ENCODE measurements at regions not wholly inside any gene's neighbourhood (a gene's known extent, or its start where the extent isn't known, plus 50 kb on each side); places are given as distances from the start of the nearest gene placed in this dataset.
"Not testable (repeated sequence)": the region's sequence is repeated elsewhere in the genome, so short reads cannot be mapped to it uniquely, and the experiment has no call there.

DNA sequence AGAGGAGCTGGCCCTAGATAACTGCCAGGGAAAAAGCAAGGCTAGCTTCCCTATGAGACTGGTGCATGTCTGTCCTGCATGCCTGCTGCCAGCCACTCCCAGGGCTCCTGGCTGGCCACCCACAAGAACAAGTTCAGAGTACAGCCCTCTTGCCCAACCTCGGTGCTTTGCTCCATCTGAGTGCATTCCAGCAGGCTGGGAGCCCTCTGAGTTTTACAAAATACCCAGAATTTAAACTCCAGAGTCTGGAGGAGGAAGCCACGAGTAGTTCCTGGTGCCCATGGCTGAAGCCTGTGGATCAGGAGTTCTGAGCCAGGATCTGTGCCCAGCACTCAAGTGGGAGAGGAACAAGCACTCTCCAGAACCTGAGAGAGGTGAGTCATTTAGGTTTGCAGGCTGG is 111.6 kb downstream of the MAGEE2 start:
- no peak for DNase-seq

DNA sequence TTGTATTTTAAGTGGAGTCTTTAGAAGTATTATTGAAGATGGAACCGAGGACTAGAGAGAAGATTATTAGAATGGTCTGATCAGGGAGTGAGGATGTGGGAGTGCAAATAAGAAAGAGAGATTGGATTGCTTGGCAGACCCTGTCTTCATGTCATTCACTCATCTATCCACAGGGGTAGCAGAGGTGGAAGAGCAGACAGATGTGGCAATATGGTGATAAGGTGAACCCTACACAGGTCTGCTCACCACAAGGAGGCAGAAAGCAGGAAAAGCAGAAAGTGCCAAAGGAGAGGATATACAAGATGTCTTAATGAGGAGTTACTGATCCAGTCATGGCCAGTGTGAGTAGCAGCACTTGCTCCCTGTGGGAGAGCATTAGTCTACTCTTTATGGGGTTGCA is 129.4 kb downstream of the MAGEE2 start:
- no peak for DNase-seq

DNA sequence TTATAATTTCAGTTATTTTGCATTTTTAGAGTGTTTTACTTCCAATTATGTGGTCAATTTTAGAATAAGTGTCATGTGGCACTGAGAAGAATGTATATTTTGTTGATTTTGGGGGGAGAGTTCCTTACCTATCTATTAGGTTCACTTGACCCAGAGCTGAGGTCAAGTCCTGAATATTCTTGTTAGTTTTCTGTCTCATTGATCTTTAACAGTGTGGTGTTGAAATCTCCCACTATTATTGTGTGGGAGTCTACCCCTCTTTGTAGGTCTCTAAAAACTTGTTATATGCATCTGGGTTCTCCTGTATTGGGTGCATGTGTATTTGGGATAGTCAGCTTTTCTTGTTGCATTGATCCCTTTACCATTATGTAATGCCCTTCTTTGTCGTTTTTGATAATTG is 127.0 kb upstream of the ZDHHC15 start:
- DNase-seq = no peak

DNA sequence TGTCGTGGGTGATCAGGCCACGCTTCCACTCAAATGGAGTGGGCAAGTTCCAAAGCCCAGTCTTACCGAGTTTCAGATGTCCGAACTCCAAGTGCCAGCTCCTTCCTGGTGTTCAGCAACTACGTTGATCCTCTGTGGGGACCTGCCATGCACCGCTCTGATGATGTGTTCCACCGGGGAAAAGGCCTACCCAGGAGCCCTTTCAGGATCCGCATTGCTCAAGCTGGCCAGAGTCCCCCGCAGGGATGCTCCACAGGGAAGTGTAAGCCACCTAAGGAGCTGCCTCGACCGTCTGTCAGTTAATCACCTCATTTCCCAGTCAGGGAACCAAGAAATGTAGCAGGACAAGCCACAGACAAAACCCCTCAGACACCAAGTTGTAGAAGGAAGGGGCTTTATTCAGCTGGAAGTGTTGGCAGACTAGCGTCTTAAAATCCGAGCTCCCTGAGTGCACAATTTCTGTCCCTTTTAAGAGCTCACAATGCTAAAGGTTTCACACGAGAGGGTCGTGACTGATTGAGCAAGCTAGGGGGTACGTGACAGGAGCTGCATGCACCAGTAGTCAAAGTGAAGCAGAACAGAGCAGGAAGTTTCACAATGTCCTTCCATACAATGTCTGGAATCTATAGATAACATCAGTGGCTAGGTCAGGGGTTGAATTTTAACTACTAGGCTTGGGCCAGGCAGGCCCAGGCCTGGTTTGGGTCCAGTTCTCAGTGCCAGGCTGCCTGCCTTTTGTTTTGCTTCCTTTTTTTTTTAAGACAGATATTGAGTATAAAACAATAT is 126.2 kb upstream of the ZDHHC15 start:
- no peak for DNase-seq

DNA sequence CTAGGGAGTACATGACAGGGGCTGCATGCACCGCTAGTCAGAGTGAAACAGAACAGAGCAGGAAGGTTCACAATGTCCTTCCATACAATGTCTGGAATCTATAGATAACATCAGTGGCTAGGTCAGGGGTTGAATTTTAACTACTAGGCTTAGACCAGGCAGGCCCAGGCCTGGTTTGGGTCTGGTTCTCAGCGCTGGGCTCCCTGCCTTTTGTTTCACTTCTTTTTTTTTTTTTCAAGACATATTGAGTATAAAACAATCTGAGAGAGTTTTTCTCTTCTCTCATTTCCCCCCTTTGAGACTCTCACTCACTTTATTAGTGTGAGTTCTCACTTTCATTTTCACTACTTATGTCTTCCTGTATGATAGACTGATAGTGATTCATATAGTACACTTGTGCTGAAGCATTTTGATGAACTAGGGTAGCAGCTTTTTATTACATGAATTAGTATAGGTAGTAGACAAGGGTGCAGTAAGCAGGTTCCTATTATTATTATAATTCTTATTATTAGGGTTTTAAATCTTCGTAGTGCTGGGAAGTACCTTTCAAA is 120.0 kb upstream of the ZDHHC15 start:
- no peak for DNase-seq

DNA sequence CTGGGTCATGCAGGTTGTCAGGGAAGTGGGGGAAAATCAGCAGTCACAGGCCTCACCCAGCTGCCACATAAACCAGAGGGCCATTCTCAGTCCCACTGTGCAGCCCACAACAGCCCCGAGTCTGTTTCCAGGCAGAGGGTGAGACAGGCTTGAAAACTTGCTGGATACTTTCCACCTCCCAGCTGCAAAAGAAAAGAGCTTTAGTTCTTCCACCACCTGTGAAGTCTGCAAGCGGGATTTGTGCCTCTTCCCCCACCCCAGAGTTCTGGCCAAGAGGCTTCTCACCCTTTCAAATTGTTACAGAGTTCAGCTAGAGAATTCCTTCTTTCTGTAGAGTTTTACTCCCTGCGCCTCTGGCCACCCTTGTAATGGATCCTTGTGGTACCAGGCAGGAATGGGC is 115.5 kb upstream of the ZDHHC15 start:
- DNase-seq = no peak

DNA sequence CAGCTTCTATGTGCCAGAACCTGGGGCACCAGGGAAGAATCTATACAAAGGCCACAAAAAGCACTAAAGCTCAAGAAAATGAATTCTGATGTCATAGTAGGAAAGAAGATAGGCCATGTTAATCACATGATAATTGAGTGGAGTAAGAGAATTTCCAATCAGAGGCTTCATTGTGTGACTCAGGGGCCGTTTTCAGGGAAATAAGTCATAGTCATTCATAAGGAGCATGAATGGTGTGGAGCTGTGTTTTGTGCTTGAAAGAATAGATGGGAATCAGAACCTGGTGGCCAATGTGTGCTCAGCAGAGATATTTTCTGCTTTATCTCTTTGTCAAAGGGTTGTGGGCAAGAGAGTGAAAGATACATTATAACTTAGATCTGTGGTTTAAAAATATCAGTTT is 102.4 kb upstream of the ZDHHC15 start:
- no peak for DNase-seq

DNA sequence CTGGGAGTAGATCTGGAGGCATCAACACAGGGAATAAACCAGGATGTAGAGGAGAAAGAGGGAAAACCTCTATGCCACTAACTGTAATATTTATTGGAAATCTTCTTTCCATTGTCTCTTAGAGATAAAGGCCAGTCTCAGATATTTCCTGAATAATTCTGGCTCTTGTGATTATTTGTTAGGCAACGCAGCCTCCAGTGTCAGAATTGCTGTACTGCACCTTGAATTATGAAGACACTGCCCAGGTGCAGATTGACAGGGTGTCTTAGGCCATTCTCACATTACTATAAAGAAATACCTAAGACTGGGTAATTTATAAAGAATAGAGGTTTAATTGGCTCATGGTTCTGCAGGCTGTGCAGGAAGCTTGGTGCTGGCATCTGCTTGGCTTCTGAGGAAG is 100.7 kb upstream of the ZDHHC15 start:
- no peak for DNase-seq

DNA sequence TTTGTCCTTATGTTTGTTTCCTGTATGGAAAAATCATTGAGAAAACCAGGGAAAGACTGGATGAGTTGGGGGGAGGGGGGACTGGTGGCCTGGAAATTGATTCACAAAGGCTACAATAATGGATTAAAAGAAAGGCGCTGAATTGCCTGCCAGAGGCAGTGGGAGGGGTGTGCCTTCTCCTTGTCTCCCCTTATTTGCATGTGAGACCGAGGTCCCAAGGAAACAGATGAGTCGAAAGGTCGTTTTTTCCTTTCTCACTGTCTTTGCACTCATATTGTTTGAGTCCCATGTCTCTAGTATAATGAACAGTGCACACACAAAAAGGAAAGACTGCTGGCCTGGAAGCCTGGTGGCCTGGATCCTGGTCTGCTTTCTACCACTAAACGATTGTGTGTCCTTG is 86.6 kb upstream of the ZDHHC15 start:
- DNase-seq = no peak

DNA sequence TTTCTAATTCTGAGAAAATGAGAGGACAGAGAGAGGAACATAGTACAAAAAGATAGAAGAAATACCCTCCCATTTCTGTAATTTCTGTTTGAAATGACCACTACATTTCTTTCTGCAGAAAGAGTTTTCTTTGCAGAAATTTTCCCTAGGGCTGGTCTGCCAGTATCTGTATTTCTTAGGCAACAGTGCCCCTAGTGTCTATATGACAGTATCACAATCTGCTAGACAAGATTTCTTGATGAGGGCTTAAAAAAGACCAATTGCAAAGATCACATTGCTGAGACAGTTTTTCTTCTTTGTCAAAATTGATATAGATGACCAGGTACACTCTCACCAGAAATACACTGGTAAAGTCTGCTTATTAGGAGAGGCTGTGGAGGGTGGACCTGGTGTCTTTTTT is 81.0 kb upstream of the ZDHHC15 start:
- peak in 3 of 6 experiments; percentile 3 to 42 (median 19) for DNase-seq

DNA sequence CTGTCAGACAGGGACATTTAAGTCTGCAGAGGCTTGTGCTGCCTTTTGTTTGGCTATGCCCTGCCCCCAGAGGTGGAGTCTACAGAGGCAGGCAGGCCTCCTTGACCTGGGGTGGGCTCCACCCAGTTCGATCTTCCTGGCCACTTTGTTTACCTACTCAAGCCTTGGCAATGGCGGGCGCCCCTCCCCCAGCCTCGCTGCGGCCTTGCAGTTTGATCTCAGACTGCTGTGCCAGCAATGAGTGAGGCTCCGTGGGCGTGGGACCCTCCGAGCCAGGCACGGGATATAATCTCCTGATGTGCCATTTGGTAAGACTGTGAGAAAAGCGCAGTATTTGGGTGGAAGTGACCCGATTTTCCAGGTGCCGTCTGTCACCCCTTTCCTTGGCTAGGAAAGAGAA is 79.2 kb upstream of the ZDHHC15 start:
- not testable (repeated sequence) for DNase-seq

DNA sequence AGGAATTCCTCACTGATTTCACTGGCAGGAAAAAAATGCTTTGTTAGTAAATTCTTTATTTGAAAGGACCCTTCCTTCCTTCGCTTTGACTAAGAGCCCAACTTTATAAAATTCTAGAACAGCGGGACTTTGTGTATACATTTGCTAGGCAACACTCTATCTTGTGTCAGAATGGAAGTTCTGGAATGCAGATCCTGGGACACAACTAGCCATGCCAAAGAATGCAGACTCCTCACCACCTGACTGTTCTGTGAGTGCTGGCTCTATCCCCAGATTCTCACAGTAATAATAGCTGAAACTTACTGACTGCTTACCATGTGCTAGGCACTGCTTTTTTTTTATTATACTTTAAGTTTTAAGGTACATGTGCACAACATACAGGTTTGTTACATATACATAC is 73.3 kb upstream of the ZDHHC15 start:
- no peak for DNase-seq

DNA sequence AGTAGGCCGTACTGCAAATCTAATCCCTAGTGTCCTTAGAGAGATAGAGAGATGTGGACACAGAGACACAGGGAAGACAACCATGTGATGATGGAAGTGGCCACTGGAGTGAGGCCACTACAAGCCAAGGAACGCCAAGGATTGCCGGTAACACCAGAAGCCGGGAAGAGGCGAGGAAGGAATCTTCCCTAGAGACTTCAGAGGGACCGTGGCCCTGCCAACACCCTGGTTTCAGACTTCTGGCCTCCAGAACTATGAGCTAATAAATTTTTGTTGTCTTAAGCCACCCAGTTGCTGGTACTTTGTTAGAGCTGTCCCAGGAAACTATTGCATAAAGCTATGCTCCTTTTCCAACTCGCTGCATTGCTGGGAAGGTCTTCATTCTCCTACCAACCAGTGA is 70.3 kb upstream of the ZDHHC15 start:
- not testable (repeated sequence) for DNase-seq

DNA sequence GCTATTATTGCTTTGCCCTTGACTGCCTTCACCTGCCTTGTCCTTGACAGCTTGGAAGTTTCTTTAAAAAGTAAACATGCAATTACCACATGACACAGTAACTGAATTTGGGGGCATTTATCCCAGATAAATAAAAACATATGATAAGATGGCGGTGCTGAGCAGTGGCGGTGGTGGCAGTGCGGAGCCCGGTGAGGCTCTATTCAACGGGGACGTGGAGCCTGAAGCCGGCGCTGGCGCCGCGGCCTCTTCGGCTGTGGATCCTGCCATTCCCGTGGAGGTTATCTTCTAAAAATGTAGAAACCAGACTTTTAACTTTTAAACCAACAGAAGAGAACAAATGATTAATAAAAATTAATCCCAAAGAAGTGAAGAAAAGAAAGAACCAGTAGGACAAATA is 59.7 kb upstream of the ZDHHC15 start:
- no peak for DNase-seq
